ENCODE measurements at regions not wholly inside any gene's neighbourhood (a gene's known extent, or its start where the extent isn't known, plus 50 kb on each side); places are given as distances from the start of the nearest gene placed in this dataset.
A peak's percentile ranks its signal among the peaks of the same experiment; 100 is the strongest.

- DNase-seq, result no peak
- in situ Hi-C loops (cut with HindIII; ENCODE audit: low pct_ligation_motif_present, low pct_unique_long_range_greater_than_20kb, low sequenced_read_pairs), result no loop called here
Measured at GRCh38 chr6:132244744-132245143, 156.5 kb downstream of the MOXD1 start.

GRCh38 chr6:132236744-132237143 lies 164.5 kb downstream of the MOXD1 start:
- in situ Hi-C loops (cut with HindIII; ENCODE audit: low pct_ligation_motif_present, low pct_unique_long_range_greater_than_20kb, low sequenced_read_pairs), result no loop called here
- no peak for DNase-seq

- DNase-seq, result no peak
- in situ Hi-C loops (cut with HindIII; ENCODE audit: low pct_ligation_motif_present, low pct_unique_long_range_greater_than_20kb, low sequenced_read_pairs), result no loop called here
Measured at GRCh38 chr6:132236281-132236680, 165.0 kb downstream of the MOXD1 start.

- no peak for DNase-seq
- in situ Hi-C loops (cut with HindIII; ENCODE audit: low pct_ligation_motif_present, low pct_unique_long_range_greater_than_20kb, low sequenced_read_pairs), result no loop called here
Measured at GRCh38 chr6:132235596-132236280, 165.5 kb downstream of the MOXD1 start.

- no peak for DNase-seq
- in situ Hi-C loops (cut with HindIII; ENCODE audit: low pct_ligation_motif_present, low pct_unique_long_range_greater_than_20kb, low sequenced_read_pairs), result no loop called here
Measured at GRCh38 chr6:132234356-132234755, 166.9 kb downstream of the MOXD1 start.

GRCh38 chr6:132231121-132231884 lies 170.0 kb downstream of the MOXD1 start:
- no peak for DNase-seq
- in situ Hi-C loops (cut with HindIII; ENCODE audit: low pct_ligation_motif_present, low pct_unique_long_range_greater_than_20kb, low sequenced_read_pairs), result no loop called here

GRCh38 chr6:132228894-132229293 lies 172.4 kb downstream of the MOXD1 start:
- no peak for DNase-seq
- in situ Hi-C loops (cut with HindIII; ENCODE audit: low pct_ligation_motif_present, low pct_unique_long_range_greater_than_20kb, low sequenced_read_pairs), result no loop called here

- in situ Hi-C loops (cut with HindIII; ENCODE audit: low pct_ligation_motif_present, low pct_unique_long_range_greater_than_20kb, low sequenced_read_pairs), result no loop called here
- no peak for DNase-seq
Measured at GRCh38 chr6:132227904-132228303, 173.4 kb downstream of the MOXD1 start.

- in situ Hi-C loops (cut with HindIII; ENCODE audit: low pct_ligation_motif_present, low pct_unique_long_range_greater_than_20kb, low sequenced_read_pairs), result no loop called here
- no peak for DNase-seq
Measured at GRCh38 chr6:132224943-132225342, 176.3 kb downstream of the MOXD1 start.

- in situ Hi-C loops (cut with HindIII; ENCODE audit: low pct_ligation_motif_present, low pct_unique_long_range_greater_than_20kb, low sequenced_read_pairs), result no loop called here
- no peak for DNase-seq
Measured at GRCh38 chr6:132220800-132221199, 180.5 kb downstream of the MOXD1 start.

- DNase-seq, result no peak
- in situ Hi-C loops (cut with HindIII; ENCODE audit: low pct_ligation_motif_present, low pct_unique_long_range_greater_than_20kb, low sequenced_read_pairs), result no loop called here
Measured at GRCh38 chr6:132219901-132220300, 181.4 kb downstream of the MOXD1 start.

GRCh38 chr6:132218059-132218696 lies 183.1 kb downstream of the MOXD1 start:
- in situ Hi-C loops (cut with HindIII; ENCODE audit: low pct_ligation_motif_present, low pct_unique_long_range_greater_than_20kb, low sequenced_read_pairs), result no loop called here
- peak; percentile 33 for DNase-seq

- DNase-seq, result no peak
- in situ Hi-C loops (cut with HindIII; ENCODE audit: low pct_ligation_motif_present, low pct_unique_long_range_greater_than_20kb, low sequenced_read_pairs), result no loop called here
Measured at GRCh38 chr6:132215805-132216204, 185.5 kb downstream of the MOXD1 start.

GRCh38 chr6:132214716-132215115 lies 186.6 kb downstream of the MOXD1 start:
- DNase-seq, result no peak
- in situ Hi-C loops (cut with HindIII; ENCODE audit: low pct_ligation_motif_present, low pct_unique_long_range_greater_than_20kb, low sequenced_read_pairs), result no loop called here

GRCh38 chr6:132213732-132214131 lies 187.5 kb downstream of the MOXD1 start:
- in situ Hi-C loops (cut with HindIII; ENCODE audit: low pct_ligation_motif_present, low pct_unique_long_range_greater_than_20kb, low sequenced_read_pairs), result no loop called here
- no peak for DNase-seq

- no peak for DNase-seq
- in situ Hi-C loops (cut with HindIII; ENCODE audit: low pct_ligation_motif_present, low pct_unique_long_range_greater_than_20kb, low sequenced_read_pairs), result no loop called here
Measured at GRCh38 chr6:132213191-132213590, 188.1 kb downstream of the MOXD1 start.

GRCh38 chr6:132210886-132211563 lies 190.2 kb downstream of the MOXD1 start:
- no peak for DNase-seq
- in situ Hi-C loops (cut with HindIII; ENCODE audit: low pct_ligation_motif_present, low pct_unique_long_range_greater_than_20kb, low sequenced_read_pairs), result no loop called here

GRCh38 chr6:132209351-132209750 lies 191.9 kb downstream of the MOXD1 start:
- in situ Hi-C loops (cut with HindIII; ENCODE audit: low pct_ligation_motif_present, low pct_unique_long_range_greater_than_20kb, low sequenced_read_pairs), result no loop called here
- no peak for DNase-seq

- no peak for DNase-seq
- in situ Hi-C loops (cut with HindIII; ENCODE audit: low pct_ligation_motif_present, low pct_unique_long_range_greater_than_20kb, low sequenced_read_pairs), result no loop called here
Measured at GRCh38 chr6:132207991-132208390, 193.3 kb downstream of the MOXD1 start.

All from ACHN (cell line).